ENCODE measurements at regions not wholly inside any gene's neighbourhood (a gene's known extent, or its start where the extent isn't known, plus 50 kb on each side); places are given as distances from the start of the nearest gene placed in this dataset.
"Not testable (repeated sequence)": the region's sequence is repeated elsewhere in the genome, so short reads cannot be mapped to it uniquely, and the experiment has no call there.

DNA sequence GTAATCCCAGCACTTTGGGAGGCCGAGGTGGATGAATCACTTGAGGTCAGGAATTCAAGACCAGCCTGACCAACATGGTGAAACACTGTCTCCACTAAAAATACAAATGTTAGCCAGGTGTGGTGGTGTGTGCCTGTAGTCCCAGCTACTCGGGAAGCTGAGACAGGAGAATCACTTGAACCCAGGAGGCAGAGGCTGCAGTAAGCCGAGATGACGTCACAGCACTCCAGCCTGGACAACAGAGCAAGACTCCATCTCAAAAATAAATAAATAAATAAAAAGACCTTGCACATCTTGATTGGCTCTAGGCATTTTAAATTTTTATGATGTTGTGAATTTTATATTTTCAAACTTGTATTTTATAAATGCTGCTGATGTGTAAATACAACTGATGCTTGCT is 141.7 kb downstream of the ARRDC3 start:
- DNase-seq (ENCODE audit: low read depth): not testable (repeated sequence)

DNA sequence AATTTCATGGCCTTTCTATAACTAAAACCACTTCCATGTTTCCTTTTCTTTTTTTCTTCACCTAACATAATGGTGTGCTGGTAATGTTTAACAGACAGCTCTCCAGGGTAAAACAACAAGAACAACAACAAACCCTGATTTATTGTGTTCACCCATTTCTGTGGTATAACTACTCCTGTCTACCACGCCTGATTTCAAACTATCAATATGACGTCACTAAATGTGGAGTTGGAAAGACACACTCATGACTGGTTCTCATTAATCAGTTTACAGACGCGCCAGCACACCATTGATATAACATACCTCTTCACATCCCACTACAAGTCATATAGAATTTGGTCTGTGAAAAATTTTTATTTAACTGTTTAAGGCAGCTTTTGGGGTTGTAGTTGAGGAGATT is 142.9 kb downstream of the ARRDC3 start:
- no peak for DNase-seq (ENCODE audit: low read depth)

DNA sequence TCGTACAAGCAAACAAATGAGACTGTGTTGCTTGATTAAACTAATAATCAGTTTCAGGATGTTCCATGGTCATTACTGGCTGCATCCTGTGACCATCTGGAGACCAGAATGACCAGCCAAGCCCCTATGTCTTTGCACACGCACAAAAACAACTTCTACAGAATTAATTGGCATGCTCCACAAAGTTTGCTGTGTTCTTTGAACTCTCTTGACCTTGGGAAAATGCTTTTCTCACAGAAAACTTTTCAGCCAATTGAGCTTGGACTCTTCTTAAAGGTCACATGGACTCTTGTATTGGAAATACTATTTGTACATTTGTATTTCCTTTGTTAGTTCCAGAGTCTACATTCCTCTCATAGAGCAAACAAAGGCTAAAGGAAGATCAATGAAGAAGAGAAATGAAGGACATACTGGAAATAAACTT is 147.8 kb downstream of the ARRDC3 start:
- no peak for DNase-seq (ENCODE audit: low read depth)

DNA sequence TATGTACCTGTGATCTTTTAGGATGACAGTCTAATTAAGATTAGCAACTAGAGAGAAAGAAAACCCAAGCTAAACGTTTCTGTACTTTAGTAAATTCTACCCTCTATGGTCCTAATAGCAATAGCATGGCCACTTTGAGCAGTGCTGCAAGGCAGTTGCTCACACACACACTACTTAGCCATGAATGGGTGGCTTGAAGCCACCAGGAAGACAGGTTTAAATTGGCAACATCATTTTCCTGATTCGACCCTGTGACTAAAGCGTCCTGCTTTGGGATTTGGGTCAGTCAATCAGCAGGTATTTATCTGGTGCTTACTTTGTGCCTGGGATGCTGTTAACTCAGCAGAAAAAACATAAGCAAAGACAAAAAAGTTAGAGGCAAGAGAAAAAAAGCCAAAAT is 150.6 kb downstream of the ARRDC3 start:
- no peak for DNase-seq (ENCODE audit: low read depth)

DNA sequence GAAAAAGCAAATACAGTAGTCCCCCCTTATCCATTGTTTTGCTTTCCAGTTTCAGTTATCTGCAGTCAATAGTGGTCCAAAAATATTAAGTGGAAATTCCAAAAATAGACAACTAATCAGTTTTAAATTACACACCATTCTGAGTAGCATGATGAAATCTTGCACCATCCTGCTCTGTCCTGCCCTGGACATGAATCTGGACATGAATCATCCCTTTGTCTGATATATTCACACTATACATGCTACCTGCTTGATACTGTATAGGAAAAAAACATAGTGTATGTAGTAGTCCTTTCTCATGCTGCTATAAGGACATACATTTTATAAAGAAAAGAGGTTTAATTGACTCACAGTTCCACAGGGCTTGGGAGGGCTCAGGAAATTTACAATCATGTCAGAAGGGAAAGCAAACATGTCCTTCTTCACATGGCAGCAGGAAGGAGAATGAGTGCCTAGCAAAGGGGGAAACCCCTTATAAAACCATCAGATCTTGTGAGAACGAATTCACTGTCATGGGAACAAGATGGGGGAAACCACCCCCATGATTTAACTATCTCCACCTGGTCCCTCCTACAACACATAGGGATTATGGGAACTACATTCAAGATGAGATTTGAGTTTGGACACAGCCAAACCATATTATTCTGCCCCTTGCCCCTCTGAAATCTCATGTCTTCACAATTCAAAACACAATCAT is 153.9 kb downstream of the ARRDC3 start:
- no peak for DNase-seq (ENCODE audit: low read depth)

DNA sequence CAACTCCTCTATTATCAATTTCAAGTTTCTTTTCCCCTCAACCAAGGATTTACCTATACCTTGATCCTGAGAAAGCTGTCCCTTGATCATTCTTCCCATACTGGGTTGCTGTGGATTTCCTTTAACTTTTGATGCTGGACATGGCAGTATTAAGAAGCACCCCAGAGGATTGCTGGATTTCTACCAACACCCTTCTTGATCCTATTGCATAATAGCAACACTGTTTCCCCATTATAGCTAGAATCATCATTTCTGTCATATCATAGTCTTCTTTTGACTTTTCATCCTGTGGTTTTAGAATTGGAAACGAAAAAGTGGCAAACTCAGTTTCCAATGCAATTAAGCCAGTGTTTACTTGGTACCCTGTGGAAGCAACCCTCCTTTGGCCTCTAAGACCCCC is 154.9 kb downstream of the ARRDC3 start:
- no peak for DNase-seq (ENCODE audit: low read depth)

DNA sequence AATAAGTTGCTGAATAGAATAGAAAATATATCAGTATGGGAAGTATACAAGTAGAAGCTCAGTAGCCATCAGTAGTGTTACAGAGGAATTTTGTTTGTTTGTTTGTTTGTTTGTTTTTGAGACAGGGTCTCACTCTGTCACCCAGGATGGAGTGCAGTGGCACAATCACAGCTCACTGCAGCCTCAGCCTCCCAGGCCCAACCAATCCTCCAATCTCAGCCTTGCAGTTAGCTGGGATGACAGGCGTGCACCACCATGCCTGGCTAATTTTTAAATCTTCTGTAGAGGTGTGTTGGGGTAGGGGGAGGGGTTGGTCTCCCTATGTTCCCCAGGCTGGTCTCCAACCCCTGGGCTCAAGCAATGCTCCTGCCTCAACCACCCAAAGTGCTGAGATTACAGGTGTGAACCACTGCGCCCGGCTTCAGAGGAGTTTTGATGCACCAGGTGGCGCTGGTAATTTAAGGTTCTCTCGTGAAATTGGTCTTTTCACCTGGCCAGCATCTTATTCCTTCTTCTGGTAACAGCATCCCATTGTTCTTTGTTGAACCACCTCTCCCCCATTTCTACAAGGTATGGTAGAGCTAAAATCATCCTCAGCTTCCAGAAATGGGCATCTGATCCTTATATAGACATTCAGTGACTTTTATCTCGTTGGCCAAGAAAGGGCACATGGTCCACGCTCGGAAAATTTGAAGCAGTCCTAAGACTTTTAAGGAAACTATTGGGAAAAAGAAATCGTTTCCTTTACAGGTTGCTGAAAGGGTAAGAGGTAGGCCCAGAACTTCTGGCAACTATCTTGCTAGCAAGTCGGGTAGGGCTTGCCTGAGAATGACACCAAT is 157.1 kb downstream of the ARRDC3 start:
- DNase-seq (ENCODE audit: low read depth): no peak

DNA sequence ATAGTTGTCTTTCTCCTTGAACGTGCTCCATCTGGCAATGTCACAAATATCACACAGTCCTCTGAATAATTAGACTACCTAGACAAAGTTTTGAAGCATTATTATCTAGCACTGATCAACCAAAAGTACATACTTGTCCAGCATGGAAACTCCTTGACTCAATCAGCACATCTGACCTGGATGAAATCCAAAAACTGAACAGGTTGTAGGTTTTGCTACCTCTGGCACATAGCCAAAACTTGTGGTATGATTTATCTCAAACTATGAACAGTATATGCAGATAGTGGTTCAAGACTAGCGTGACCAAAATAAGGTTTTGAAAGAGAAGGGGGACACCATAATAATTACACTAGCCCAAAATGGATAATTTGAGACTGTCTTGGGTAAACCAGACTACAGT is 158.1 kb downstream of the ARRDC3 start:
- DNase-seq (ENCODE audit: low read depth): no peak

DNA sequence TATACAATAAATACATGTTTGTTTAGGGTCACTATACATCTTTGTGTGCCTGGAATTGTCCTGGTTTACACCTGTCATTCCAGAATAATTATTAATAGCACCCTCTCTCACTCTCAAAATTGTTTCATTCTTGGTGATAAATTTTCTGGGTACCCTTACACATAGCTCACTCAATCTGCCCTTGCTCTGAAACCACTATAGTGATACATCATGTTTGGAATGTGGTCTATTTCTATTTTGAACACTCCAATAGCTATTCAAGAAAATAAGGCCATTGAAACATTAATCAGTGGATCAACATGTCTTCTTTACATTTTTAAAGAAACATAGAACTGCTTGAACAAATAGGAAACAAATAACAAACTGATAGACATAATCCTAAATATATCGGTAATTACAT is 158.7 kb downstream of the ARRDC3 start:
- DNase-seq (ENCODE audit: low read depth): no peak

DNA sequence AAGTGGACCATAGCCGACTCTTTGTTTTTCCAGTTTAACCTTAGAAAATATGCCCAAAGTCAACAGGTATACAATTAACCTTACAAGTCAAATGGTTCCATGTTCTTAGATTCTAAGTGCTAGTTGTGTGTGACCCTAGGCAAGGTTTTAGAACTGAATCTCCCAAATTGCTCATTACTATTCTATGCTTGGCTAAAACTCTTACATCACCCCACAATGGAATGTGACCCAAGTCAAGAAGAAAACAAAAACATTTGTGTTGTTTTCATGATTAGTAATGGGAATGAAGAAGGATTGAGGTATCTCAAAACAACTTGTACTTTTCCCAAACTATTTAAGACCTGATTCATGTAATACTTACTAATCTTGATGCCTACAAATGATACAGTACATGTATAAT is 159.2 kb downstream of the ARRDC3 start:
- DNase-seq (ENCODE audit: low read depth): no peak

DNA sequence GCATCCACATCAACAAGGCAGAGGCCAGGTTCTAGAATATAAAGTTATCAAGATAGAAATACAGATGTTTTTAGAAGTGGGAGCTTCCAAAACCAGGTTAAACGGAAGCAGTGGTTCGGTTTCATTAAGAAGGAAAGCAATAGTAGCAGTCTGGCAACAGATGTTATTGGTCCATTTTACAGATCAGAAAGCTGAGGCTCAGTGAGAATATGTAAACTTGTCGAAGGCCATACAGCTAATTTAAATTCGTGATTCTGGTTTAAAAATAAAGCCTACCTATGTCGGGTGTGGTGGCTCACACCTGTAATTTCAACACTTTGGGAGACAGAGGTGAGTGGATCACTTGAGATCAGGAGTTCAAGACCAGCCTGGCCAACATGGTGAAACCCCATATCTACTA is 160.6 kb downstream of the ARRDC3 start:
- no peak for DNase-seq (ENCODE audit: low read depth)

DNA sequence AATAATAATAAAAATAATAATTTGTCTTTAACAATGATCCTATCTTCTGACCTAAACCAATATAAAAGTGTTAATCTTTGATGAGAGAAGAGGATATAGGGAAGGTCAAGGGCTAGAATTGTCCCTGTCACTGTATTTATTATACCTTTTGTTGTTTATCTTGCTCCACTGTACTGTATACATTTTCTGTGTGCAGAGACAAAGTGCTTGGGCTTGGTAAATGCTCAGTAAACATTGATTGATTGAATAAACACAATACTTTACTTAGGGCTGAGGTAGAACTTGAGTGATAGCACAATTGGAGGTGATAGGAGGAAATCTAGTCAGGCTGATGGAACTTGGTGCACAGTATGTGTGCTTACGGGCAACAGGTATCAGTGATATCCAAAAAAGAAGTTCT is 161.2 kb downstream of the ARRDC3 start:
- DNase-seq (ENCODE audit: low read depth): no peak

DNA sequence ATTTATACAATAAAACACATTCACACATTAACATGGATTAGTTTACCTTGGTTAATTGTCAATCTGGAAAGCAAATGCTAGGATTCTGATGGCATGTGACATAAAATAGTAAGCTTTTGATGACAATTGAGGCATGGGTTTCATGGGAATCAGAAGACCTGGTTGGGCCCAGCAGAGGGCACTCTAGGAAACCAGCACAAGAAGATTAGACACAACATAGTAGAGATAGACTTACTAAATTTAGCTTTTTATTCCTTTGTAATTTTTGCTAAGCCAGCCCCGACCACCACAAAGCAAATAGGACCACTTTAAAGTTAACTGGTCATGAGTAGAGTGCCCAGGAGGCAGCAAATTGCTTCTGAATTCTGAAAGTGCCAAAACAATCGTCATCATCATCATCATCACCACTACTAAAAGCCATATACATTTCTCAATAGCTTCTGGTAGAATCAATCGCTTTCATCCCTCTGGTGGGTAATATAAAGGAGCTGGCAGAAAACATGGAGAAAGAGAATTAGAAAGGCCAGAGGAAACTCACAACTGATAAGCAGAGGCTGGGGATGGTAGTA is 163.2 kb downstream of the ARRDC3 start:
- DNase-seq (ENCODE audit: low read depth): no peak

DNA sequence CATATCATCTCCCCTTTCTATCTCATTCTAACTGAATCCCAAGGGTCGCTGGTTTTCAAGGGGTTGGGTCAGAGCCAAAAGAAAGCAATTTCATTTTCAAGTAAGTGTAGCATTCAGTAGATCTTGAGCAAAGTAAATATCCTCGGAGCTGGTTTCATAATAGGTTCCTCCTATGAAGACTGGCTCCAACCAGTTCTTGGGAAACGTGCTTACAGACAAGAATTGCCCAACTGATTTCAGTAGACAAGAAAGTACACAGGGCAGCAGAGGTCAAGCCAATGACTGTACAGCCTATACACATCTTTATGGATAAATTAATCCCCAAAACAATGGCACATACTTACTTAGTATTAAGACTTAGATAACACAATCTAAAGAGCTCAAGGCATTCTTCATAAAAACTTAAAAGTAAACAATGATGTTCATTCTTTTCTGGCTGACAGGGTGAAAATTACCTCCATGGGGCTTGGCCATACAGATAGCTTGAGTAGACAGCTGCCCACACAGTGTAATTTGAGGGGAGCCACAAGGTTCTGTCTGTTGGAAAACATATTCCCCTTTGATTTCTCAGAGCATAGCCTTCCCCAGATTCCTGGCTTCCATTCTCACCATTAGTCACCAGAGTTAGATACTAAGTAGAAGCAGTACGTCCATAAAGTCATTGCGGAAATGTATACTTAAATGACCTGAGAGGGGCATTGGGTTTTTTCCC is 163.9 kb downstream of the ARRDC3 start:
- peak; percentile 58 for DNase-seq (ENCODE audit: low read depth)

DNA sequence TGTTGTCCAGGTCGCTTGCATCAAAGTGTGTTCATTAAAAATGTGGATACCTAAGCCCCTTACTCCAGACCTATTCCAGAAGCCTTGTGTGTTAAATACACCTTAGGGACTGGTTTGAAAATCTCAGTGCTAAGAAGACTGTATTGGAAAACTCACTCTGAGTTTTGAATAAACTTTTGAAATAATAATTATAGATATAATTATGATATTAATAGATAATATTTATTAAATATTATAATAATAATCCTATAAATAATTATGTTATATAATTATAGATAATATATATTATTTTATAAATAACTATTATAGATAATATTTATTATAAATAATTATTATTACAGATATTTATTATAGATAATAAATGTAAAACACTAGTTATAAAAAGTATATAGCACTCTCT is 165.3 kb downstream of the ARRDC3 start:
- no peak for DNase-seq (ENCODE audit: low read depth)

DNA sequence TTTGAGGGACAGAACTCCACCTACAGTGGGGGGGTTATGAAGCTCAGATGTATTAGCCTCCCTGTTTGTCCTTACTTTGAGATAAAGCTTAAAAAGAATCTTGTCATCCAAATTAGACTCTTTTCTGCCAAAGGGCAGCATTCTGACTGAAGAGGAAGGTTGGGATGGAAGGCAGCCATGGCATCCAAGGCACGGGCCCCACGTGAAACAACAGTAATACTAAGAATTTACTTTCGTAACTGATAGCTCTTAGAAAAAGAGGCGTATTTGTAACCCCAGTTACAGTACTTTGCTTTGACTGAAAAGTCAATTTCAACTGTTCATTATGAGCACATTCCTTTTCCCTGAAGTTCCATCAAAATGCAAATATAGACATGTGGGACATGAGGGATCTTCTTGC is 168.5 kb downstream of the ARRDC3 start:
- no peak for DNase-seq (ENCODE audit: low read depth)

All from HS-5 (cell line).